ENCODE measurements at regions not wholly inside any gene's neighbourhood (a gene's known extent, or its start where the extent isn't known, plus 50 kb on each side); places are given as distances from the start of the nearest gene placed in this dataset.
"Not testable (repeated sequence)": the region's sequence is repeated elsewhere in the genome, so short reads cannot be mapped to it uniquely, and the experiment has no call there.

- no peak for DNase-seq (ENCODE audit: low read depth)
- no peak for TF ChIP-seq CTCF (IDR thresholded peaks at IDR 0.05; ENCODE audit: insufficient read depth, low read length)
- no peak overlapping the region for H3K4me3 ChIP-seq (ENCODE audit: low read depth, low read length)
Observed at GRCh38 chr16:16924613-16925012, 545.7 kb downstream of the NPIPA7 start.

GRCh38 chr16:16925432-16925831 lies 545.3 kb downstream of the XYLT1 start:
- DNase-seq (ENCODE audit: low read depth), result no peak
- TF ChIP-seq CTCF (IDR thresholded peaks at IDR 0.05; ENCODE audit: insufficient read depth, low read length), result no peak
- H3K4me3 ChIP-seq (ENCODE audit: low read depth, low read length), result no peak overlapping the region

GRCh38 chr16:16928532-16929109 lies 542.1 kb downstream of the XYLT1 start:
- H3K4me3 ChIP-seq (ENCODE audit: low read depth, low read length), result no peak overlapping the region
- DNase-seq (ENCODE audit: low read depth), result no peak
- TF ChIP-seq CTCF (IDR thresholded peaks at IDR 0.05; ENCODE audit: insufficient read depth, low read length), result no peak

GRCh38 chr16:16930309-16931000 lies 540.3 kb downstream of the XYLT1 start:
- no peak for DNase-seq (ENCODE audit: low read depth)
- TF ChIP-seq CTCF (IDR thresholded peaks at IDR 0.05; ENCODE audit: insufficient read depth, low read length), result no peak
- no peak overlapping the region for H3K4me3 ChIP-seq (ENCODE audit: low read depth, low read length)

GRCh38 chr16:16933861-16934260 lies 536.9 kb downstream of the XYLT1 start:
- no peak for DNase-seq (ENCODE audit: low read depth)
- TF ChIP-seq CTCF (IDR thresholded peaks at IDR 0.05; ENCODE audit: insufficient read depth, low read length), result no peak

GRCh38 chr16:16934660-16935059 lies 536.1 kb downstream of the XYLT1 start:
- no peak for DNase-seq (ENCODE audit: low read depth)
- TF ChIP-seq CTCF (IDR thresholded peaks at IDR 0.05; ENCODE audit: insufficient read depth, low read length), result no peak
- H3K4me3 ChIP-seq (ENCODE audit: low read depth, low read length), result no peak overlapping the region

More at GRCh38 chr16:16933861-16934260, 536.9 kb downstream of the XYLT1 start:
- H3K4me3 ChIP-seq (ENCODE audit: low read depth, low read length), result no peak overlapping the region

GRCh38 chr16:16935909-16936308 lies 534.9 kb downstream of the XYLT1 start:
- not testable (repeated sequence) for DNase-seq (ENCODE audit: low read depth); H3K4me3 ChIP-seq (ENCODE audit: low read depth, low read length)

Measured in fibroblast of the aortic adventitia (primary cell).